Activated T-cell treated with anti-CD3 and anti-CD28 coated beads, Interleukin-2, amount 50 U/mL, for 4 hours (primary cell): ENCODE measurements at regions not wholly inside any gene's neighbourhood (a gene's known extent, or its start where the extent isn't known, plus 50 kb on each side); places are given as distances from the start of the nearest gene placed in this dataset.

Experiments used
- ATAC-seq, 2 donors: fragments of 200-7000 bp; cut with Tn5 transposase; one replicate each; pipeline ENCODE4 v1.10.0; 2021
- DNase-seq: peaks from one replicate; pipeline ENCODE4 v3.0.0-alpha.2; 2020
- H3K27me3 Mint-ChIP-seq: one replicate; pipeline ENCODE4 v1.8.0; 2021; ENCODE audit warnings: low read depth, mixed read lengths
- H3K36me3 Mint-ChIP-seq: one replicate; pipeline ENCODE4 v1.8.0; 2022; ENCODE audit warnings: mixed read lengths; ENCODE audit not compliant: insufficient read depth
- H3K4me1 Mint-ChIP-seq: one replicate; pipeline ENCODE4 v1.8.0; 2021; ENCODE audit warnings: low read depth, mixed read lengths
- H3K4me3 Mint-ChIP-seq: one replicate; pipeline ENCODE4 v1.8.0; 2021; ENCODE audit warnings: mild to moderate bottlenecking, moderate library complexity, mixed read lengths
- H3K9me3 Mint-ChIP-seq: one replicate; pipeline ENCODE4 v1.8.0; 2021; ENCODE audit warnings: mixed read lengths

- DNase-seq, result no peak
- Mint-ChIP-seq H3K4me1 (no peaks in the 10 kb centered on the region), H3K27me3 (no peaks in the 10 kb centered on the region), H3K36me3 (no peaks in the 10 kb centered on the region), H3K9me3 (peaks cover 14% of the 10 kb centered on the region), H3K4me3 (no peak overlapping the region)
- ATAC-seq, result no peak
Observed at GRCh38 chr6:22910370-22910769, 341.0 kb downstream of the HDGFL1 start.

DNA sequence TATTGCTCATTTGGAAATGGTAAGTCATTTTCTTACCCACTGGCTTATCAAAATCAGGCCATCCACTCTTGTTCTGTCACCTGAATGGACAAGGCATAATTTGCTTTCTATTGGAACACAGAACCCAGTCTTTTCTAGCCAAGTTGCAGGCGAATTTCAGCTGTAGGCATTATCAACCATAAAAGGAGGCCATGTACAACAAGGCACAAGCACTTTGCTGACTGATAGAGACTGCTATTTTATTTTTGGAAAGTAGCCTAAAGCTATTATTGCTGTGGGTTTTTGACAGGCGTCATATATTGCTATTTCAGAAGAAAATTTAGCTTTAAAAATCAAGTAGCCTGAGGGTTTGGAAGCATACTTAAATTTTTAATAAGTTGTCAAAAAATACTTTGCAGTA lies 344.2 kb downstream of the HDGFL1 start:
- Mint-ChIP-seq H3K4me1 (no peaks in the 10 kb centered on the region), H3K27me3 (no peaks in the 10 kb centered on the region), H3K9me3 (peaks cover 14% of the 10 kb centered on the region), H3K4me3 (no peak overlapping the region), H3K36me3 (no peaks in the 10 kb centered on the region)
- ATAC-seq (no peak), DNase-seq (no peak)

GRCh38 chr6:22917344-22917743 lies 348.0 kb downstream of the HDGFL1 start:
- H3K27me3 Mint-ChIP-seq, result no peaks in the 10 kb centered on the region
- no peaks in the 10 kb centered on the region for H3K36me3 Mint-ChIP-seq
- ATAC-seq, result no peak
- no peak overlapping the region for H3K4me3 Mint-ChIP-seq
- DNase-seq, result no peak
- peaks cover 14% of the 10 kb centered on the region for H3K9me3 Mint-ChIP-seq
- no peaks in the 10 kb centered on the region for H3K4me1 Mint-ChIP-seq

DNA sequence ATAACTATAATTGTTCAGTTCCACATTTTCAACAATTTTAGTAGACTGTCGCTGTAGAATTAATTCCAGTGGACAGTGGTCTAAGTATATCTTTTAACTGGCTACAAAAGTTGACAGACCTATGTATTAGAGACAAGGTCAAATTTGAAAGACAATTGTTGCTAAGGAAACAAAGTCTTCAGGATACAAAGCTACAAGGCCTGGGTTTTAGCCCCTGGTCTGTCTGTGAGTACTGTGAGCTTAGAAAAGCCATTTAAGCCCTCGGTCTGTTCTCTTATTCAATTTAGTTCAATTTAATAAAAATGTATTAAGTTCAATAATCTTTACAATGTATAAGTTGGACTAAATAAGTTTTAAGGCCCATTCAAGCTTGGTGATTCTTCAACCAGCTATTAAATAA lies 352.5 kb downstream of the HDGFL1 start:
- H3K27me3 Mint-ChIP-seq, result no peaks in the 10 kb centered on the region
- H3K4me1 Mint-ChIP-seq, result no peaks in the 10 kb centered on the region
- peaks cover 10% of the 10 kb centered on the region for H3K9me3 Mint-ChIP-seq
- no peak overlapping the region for H3K4me3 Mint-ChIP-seq
- ATAC-seq (no peak), DNase-seq (no peak)
- H3K36me3 Mint-ChIP-seq, result no peaks in the 10 kb centered on the region

DNA sequence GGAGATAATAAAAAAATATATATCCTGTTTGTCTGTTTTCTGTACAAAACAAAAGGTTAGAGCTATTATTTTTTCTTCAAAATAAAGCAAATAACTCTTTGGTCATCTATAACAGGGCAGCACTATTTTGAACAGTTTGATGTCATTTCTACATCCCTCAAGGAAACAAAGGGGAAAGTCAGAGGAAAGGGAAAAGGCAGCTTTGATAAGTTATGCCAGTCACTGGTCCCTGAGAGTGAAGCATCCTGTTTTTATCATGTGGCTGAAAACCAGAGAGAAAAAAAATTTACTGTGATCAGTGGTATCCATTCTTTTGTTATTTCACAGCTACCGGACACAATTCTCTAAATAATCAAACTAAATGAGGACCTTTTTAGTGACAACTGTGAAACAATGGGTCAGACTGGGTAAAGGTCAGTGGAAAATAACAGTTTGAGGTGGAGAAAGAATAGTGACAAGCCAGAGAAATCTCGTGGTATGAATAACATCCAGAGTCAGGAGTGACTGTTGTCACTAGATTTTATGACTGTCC lies 356.0 kb downstream of the HDGFL1 start:
- Mint-ChIP-seq H3K36me3 (no peaks in the 10 kb centered on the region), H3K4me1 (no peaks in the 10 kb centered on the region), H3K4me3 (no peak overlapping the region), H3K9me3 (no peaks in the 10 kb centered on the region), H3K27me3 (no peaks in the 10 kb centered on the region)
- DNase-seq, result no peak
- no peak for ATAC-seq

DNA sequence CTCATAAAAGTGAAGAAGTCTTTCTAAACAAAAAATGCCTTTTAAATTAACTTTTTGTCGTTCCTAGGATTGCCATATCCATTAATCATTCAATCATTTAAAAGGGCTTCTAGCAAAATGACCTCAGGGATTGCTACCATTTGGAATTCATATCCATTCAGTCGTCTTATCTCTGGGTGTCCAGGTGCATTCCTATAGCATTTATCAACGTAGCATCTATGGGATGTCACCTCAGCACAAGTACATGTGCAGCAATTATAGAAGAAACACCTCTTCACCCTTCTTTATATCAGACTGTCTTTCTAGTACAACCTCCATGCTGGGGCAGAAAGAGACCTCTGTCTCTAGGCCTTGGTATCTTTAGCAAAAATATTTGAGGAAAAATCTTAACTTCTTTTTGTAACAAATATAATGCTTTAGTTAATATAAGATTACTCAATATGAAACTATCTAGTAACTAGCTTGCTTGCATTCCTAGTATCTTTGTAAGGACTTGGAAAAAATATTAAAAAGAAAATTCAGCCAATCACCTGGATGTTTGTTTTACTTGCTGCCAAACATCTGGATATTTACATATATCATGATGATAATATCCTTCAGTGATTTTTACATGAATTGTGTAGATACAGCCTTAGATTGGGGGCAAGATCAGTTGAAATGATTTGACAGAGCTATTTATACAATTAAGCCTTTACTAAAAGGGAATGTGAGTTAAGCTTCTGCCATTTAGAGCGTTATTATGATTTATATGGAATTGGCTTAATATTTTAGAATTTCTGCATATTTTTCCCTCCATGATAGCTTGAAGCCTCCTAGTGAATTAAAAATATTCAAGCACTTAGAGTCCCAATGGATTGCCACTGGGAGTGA lies 356.8 kb downstream of the HDGFL1 start:
- no peaks in the 10 kb centered on the region for H3K36me3 Mint-ChIP-seq
- no peaks in the 10 kb centered on the region for H3K9me3 Mint-ChIP-seq
- H3K4me1 Mint-ChIP-seq, result no peaks in the 10 kb centered on the region
- ATAC-seq (no peak), DNase-seq (no peak)
- H3K27me3 Mint-ChIP-seq, result no peaks in the 10 kb centered on the region
- no peak overlapping the region for H3K4me3 Mint-ChIP-seq

GRCh38 chr6:22926790-22927354 lies 357.5 kb downstream of the HDGFL1 start:
- DNase-seq (no peak), ATAC-seq (no peak)
- no peaks in the 10 kb centered on the region for H3K4me1 Mint-ChIP-seq
- no peak overlapping the region for H3K4me3 Mint-ChIP-seq
- H3K36me3 Mint-ChIP-seq, result no peaks in the 10 kb centered on the region
- no peaks in the 10 kb centered on the region for H3K27me3 Mint-ChIP-seq
- H3K9me3 Mint-ChIP-seq, result no peaks in the 10 kb centered on the region

DNA sequence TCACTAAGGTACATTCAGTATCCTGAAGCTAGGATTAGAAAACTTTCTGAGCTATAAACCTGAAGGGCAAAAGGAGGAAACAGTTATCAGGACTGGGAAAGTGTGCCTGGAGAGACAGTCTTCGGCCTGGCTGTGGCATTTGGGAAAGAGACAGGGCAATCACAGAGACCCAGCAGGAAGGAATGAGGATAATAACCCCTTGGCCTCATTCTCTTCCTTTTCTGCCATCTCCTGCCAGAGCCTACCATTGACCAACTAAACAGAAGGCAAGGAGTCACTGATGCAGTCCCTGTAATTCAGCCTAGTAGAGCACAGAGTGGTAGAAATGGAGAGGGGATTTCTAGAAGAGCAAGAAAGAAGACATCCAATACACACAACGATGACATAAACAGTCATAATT lies 359.4 kb downstream of the HDGFL1 start:
- no peak overlapping the region for H3K4me3 Mint-ChIP-seq
- H3K36me3 Mint-ChIP-seq, result no peaks in the 10 kb centered on the region
- no peaks in the 10 kb centered on the region for H3K4me1 Mint-ChIP-seq
- no peaks in the 10 kb centered on the region for H3K27me3 Mint-ChIP-seq
- DNase-seq, result no peak
- H3K9me3 Mint-ChIP-seq, result no peaks in the 10 kb centered on the region
- no peak for ATAC-seq

GRCh38 chr6:22929311-22929985 lies 360.1 kb downstream of the HDGFL1 start:
- no peaks in the 10 kb centered on the region for H3K36me3 Mint-ChIP-seq
- ATAC-seq (no peak), DNase-seq (no peak)
- H3K4me3 Mint-ChIP-seq, result no peak overlapping the region
- no peaks in the 10 kb centered on the region for H3K27me3 Mint-ChIP-seq
- H3K4me1 Mint-ChIP-seq, result no peaks in the 10 kb centered on the region
- no peaks in the 10 kb centered on the region for H3K9me3 Mint-ChIP-seq

DNA sequence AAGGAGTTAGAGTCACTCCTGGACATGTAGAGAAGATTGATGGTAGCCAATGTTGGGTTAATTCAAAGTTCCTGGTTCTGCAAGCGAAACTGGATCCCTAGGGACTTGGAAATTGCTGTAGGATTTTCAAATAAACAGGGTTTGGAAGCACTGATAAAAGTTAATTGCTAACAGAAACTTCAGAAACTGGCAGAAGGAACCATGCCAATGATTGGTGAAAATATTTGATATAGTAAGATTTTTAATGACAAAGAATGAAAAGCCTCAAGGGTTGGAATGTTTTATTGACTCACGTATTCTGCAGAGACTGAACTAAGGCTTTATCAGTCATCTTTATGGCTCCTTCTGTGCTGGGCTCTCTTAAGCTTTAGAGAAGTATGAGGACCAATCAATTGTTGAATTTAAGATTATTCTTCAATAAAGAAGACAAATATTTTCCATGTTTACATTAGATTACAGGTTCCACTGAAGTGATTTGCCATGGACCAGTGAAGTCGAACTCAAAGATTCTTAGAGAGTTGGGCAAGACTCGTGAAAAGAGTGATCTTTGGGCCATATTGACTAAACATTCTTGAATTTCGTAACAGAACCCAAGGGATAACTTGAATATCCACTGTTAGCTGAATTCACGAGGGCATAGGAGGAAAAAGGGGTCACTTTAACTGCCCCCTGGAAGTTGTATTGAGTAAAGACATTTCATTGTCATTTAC lies 371.4 kb downstream of the HDGFL1 start:
- no peak for DNase-seq
- Mint-ChIP-seq H3K4me1 (no peaks in the 10 kb centered on the region), H3K27me3 (no peaks in the 10 kb centered on the region), H3K4me3 (no peak overlapping the region), H3K36me3 (no peaks in the 10 kb centered on the region), H3K9me3 (no peaks in the 10 kb centered on the region)
- no peak for ATAC-seq

DNA sequence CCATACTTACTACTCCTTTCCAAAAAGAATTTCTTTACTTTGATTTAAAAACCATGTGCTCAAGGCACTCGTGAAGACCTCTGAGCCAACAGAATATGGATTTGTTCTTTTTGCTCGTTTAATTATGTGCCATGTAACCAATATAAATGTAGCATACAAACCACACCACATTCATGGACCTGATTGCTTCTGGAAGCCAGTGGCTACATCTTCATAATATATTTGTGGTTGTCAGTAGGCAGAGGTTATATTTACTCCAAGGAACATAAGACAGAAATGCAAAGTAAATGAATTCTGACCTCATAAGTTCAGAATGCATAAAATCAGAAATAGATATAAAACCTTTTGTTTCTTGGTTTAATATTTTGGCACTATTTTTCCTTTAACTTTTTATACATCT lies 373.0 kb downstream of the HDGFL1 start:
- DNase-seq (no peak), ATAC-seq (no peak)
- Mint-ChIP-seq H3K4me3 (no peak overlapping the region), H3K36me3 (no peaks in the 10 kb centered on the region), H3K9me3 (no peaks in the 10 kb centered on the region), H3K27me3 (no peaks in the 10 kb centered on the region), H3K4me1 (no peaks in the 10 kb centered on the region)

DNA sequence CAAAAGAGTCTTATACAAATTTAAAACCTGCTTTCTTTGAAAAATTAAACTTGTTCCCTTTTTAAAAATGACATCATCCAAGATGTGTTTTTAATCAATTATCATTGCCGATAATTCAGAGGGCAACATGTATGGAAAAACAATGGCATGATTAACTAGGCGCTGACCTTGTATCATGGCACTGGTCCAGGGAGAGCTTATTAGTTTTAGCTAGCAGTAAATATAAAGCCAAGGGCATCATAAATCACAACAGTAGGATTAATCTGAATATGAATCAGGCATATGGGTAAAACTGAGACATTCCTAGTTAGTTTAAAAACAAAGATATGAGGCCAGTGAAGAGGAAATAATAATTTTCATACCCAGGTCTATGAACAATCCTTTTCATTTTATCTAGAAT lies 374.0 kb downstream of the HDGFL1 start:
- no peaks in the 10 kb centered on the region for H3K4me1 Mint-ChIP-seq
- H3K9me3 Mint-ChIP-seq, result no peaks in the 10 kb centered on the region
- ATAC-seq (no peak), DNase-seq (no peak)
- no peaks in the 10 kb centered on the region for H3K36me3 Mint-ChIP-seq
- no peak overlapping the region for H3K4me3 Mint-ChIP-seq
- no peaks in the 10 kb centered on the region for H3K27me3 Mint-ChIP-seq

GRCh38 chr6:22949967-22950366 lies 380.6 kb downstream of the HDGFL1 start:
- Mint-ChIP-seq H3K27me3 (no peaks in the 10 kb centered on the region), H3K36me3 (no peaks in the 10 kb centered on the region), H3K4me3 (no peak overlapping the region), H3K9me3 (no peaks in the 10 kb centered on the region), H3K4me1 (peaks cover 7% of the 10 kb centered on the region)
- ATAC-seq, result no peak
- DNase-seq, result no peak

- Mint-ChIP-seq H3K4me3 (no peak overlapping the region), H3K4me1 (peaks cover 10% of the 10 kb centered on the region), H3K36me3 (no peaks in the 10 kb centered on the region), H3K27me3 (no peaks in the 10 kb centered on the region), H3K9me3 (no peaks in the 10 kb centered on the region)
- DNase-seq (no peak), ATAC-seq (no peak)
Observed at GRCh38 chr6:22952097-22952496, 382.7 kb downstream of the HDGFL1 start.
